HEK293T (cell line): ENCODE measurements at regions not wholly inside any gene's neighbourhood (a gene's known extent, or its start where the extent isn't known, plus 50 kb on each side); places are given as distances from the start of the nearest gene placed in this dataset.

Experiments
- BHLHE40 ChIP-seq: fragments of 450-650 bp; IDR thresholded peaks from 2 replicates; pipeline ENCODE4 v1.6.1; 2016; ENCODE audit warnings: mild to moderate bottlenecking, moderate library complexity, borderline replicate concordance
- FOXK2 ChIP-seq: fragments of 450-650 bp; IDR thresholded peaks from 2 replicates; pipeline ENCODE4 v1.6.1; 2016; ENCODE audit warnings: mild to moderate bottlenecking
- FOXM1 ChIP-seq: fragments of 450-650 bp; IDR thresholded peaks from 2 replicates; pipeline ENCODE4 v1.6.1; 2017; ENCODE audit warnings: mild to moderate bottlenecking, borderline replicate concordance
- HDGF ChIP-seq: fragments of 450-650 bp; IDR thresholded peaks from 2 replicates; pipeline ENCODE4 v1.6.1; 2017; ENCODE audit warnings: antibody characterized with exemption, borderline replicate concordance
- L3MBTL2 ChIP-seq: fragments of 450-650 bp; conservative IDR thresholded peaks from 2 replicates; pipeline ENCODE4 v1.6.1; 2016; ENCODE audit warnings: mild to moderate bottlenecking
- NFRKB ChIP-seq: fragments of 450-650 bp; IDR thresholded peaks from 2 replicates; pipeline ENCODE4 v1.6.1; 2016; ENCODE audit warnings: mild to moderate bottlenecking, moderate library complexity
- SP1 ChIP-seq: fragments of 450-650 bp; IDR thresholded peaks from 2 replicates; pipeline ENCODE4 v1.6.1; 2017

GRCh38 chr5:92850886-92851285 is 730.1 kb downstream of the NR2F1-AS1 start:
- TF ChIP-seq NFRKB (no peak), HDGF (no peak), FOXM1 (no peak), SP1 (no peak), FOXK2 (no peak), BHLHE40 (no peak), L3MBTL2 (no peak)
